ENCODE measurements at regions not wholly inside any gene's neighbourhood (a gene's known extent, or its start where the extent isn't known, plus 50 kb on each side); places are given as distances from the start of the nearest gene placed in this dataset.

DNA sequence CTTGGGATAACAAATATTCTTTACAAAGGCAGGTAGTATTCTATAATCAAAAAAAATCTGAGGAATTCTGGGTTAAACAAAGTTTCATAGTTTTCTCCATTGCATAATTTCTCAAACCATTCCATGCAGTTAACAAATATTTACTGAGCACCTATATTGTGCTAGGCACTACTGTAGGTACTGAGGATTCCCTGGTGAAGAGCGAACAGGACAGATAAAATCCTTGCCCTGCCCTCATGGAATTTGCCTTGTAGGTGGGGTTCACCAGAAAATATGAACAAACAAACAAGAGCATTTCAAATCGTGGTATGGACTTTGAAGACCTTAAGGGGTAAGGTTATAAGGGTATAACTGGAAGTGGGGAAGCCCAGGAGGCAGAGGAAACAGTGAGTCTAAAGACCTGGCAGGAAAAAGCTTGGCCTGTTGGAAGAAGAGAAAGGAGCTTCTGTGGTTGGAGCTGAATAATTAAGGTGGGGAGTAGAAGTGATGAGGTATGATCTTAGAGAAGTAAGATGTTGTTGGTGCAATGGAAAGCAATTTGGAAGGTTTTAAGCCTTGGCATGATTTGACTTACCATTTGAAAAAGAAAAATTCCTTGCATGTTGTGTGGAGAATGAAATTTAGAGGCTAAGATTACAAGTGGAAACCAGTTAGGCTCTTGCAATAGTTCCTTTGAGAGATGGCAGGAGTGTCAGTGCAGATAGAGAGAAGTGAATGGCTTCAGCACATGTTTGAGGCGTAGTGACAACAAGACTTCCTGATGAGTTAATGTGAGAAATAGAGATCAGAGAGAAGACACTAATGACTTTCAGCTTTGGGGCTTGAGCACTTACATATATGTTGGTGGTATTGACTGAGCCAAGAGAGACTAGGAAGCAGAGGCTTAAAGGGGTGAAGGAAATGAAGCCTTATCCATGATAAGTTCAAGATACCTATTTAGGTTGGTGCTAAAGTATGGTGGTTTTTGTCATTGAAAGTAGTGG, 55.7 kb upstream of the PICALM start:
- TF ChIP-seq POLR2AphosphoS5 (IDR thresholded peaks at IDR 0.05; ENCODE audit: borderline replicate concordance, low read depth, low read length) = no peak
- TF ChIP-seq FOXP2 (optimal IDR thresholded peaks at IDR 0.05; ENCODE audit: control extremely low read depth, extremely low read length, insufficient read depth) = no peak
